GM12892 (cell line): ENCODE measurements at regions not wholly inside any gene's neighbourhood (a gene's known extent, or its start where the extent isn't known, plus 50 kb on each side); places are given as distances from the start of the nearest gene placed in this dataset.

Experiments
- DNase-seq: peaks from one replicate; pipeline ENCODE4 v3.0.0; 2011; ENCODE audit not compliant: insufficient read length
- FAIRE-seq: peaks from 2 replicates; lab custom pipeline; 2011; peaks lifted over from hg19 to GRCh38; lab: Jason Lieb, UNC
- POLR2A ChIP-seq: IDR thresholded peaks from 2 replicates; pipeline ENCODE4 v1.6.1; 2011; ENCODE audit warnings: low read depth, low read length, control low read depth
- POLR2AphosphoS5 ChIP-seq: IDR thresholded peaks from 2 replicates; pipeline ENCODE4 v1.6.1; 2011; ENCODE audit warnings: low read depth, low read length, control low read depth
- TAF1 ChIP-seq: IDR thresholded peaks from 2 replicates; pipeline ENCODE4 v1.6.1; 2011; ENCODE audit warnings: low read depth, mild to moderate bottlenecking, control low read depth, low read length, borderline replicate concordance

GRCh38 chr11:70713086-70713835 lies 314.9 kb downstream of the CTTN start:
- no peak for DNase-seq
- no peak for TF ChIP-seq POLR2AphosphoS5
- no peak for TF ChIP-seq POLR2A
- no peak for TF ChIP-seq TAF1

DNA sequence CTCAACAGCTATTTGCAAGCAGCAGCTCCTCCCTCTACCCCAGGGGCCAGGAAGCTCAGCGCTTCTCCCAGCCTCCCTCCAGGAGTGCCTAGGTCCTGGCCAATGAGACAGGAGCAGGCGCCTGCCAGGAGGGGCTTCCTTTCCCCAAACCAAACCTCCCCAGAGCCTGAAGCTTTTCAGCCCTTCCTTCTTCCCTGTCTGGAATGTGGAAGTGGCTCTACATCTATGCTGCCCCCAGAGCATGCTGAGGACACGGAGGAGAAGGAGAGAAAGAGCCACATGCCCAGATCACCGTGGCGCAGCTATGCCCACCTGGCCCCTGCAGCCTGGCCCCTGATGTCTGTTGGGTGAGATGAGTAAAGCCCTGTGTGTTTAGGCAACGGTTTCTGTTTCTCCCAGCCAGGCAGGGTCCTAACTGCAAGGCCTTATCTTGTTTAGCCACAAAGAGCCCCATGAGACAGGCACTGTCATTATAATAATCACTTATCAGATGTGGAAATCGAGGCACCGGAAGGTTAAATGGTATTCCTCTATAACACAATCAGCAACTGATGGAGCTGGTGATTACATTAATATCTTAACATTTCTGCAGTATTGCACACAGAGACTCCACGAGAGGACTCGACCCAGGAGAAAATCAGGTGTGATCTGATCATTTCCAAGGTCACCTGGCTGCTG lies 315.8 kb downstream of the CTTN start:
- DNase-seq (no peak), FAIRE-seq (no peak)
- no peak for TF ChIP-seq POLR2A
- no peak for TF ChIP-seq POLR2AphosphoS5
- no peak for TF ChIP-seq TAF1

More at GRCh38 chr11:70713086-70713835, 314.9 kb downstream of the CTTN start:
- FAIRE-seq = no peak

DNA sequence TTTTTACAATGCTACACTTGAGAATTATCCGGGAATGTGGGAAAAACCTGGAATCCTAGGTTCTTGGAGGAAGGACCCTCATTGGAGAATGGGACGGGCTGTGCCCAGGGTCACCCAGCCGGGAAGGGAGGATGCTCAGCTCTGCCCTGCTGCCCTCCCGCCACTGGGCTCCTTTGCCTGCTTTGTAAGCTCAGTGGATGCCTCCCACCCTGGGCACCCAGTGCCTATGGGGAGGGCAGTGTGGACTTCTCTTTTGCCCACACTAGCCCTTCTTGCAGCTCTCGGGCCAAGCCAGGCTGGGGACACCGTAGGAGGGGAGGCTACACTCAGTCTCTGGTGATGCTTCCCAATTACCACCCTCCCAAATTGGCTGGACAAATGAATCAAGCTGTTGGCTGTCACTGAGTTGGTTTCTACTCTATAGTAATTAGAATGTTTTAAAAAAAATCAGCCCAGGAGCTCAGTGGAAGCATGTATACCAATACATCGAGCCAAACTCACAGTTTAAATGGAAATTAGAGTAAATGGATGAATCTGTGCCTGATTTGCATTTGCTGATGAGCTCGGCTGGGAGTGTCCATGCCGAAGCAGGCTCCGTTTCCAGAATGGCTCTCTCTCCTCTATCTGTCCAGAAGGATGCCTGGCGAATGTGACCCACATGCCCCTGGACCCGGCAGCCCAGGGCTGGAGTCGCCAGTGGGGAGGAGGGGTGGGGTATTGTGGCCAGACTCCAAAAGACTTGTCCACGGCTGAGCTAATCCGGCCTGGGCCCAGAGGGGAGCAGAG lies 317.0 kb downstream of the CTTN start:
- DNase-seq (no peak), FAIRE-seq (no peak)
- TF ChIP-seq TAF1 (no peak), POLR2AphosphoS5 (no peak), POLR2A (no peak)

DNA sequence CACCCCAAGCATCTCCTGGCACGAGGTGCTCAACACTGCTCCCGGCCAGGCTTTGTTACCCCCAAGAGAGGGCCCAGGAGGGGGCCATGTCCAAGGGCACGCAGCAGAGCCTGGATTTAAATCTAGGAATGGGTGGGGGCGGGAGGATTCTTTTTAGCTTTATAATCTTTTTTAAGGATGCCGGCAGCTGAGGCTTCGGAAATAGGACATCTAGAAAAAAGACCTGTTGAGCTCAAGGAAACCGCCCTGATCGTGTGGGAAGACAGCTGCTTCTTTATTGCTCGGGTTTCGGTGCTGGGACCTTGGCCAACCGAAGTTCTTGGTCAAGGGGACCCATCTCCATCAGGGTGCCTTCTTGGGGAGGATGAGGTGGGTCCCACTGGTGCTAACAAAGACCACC lies 317.9 kb downstream of the CTTN start:
- no peak for TF ChIP-seq TAF1
- FAIRE-seq (no peak), DNase-seq (no peak)

- no peak for FAIRE-seq
- no peak for TF ChIP-seq POLR2AphosphoS5
- TF ChIP-seq POLR2A = no peak
- no peak for TF ChIP-seq TAF1
- no peak for DNase-seq
Measured at GRCh38 chr11:70716986-70717775, 318.9 kb downstream of the CTTN start.

- no peak for FAIRE-seq
- DNase-seq = no peak
- TF ChIP-seq POLR2A = no peak
- TF ChIP-seq TAF1 = no peak
- no peak for TF ChIP-seq POLR2AphosphoS5
Measured at GRCh38 chr11:70717936-70718595, 319.7 kb downstream of the CTTN start.

- DNase-seq (no peak), FAIRE-seq (no peak)
- TF ChIP-seq POLR2A (no peak), POLR2AphosphoS5 (no peak)
Measured at GRCh38 chr11:70719516-70719915, 321.2 kb downstream of the CTTN start.

DNA sequence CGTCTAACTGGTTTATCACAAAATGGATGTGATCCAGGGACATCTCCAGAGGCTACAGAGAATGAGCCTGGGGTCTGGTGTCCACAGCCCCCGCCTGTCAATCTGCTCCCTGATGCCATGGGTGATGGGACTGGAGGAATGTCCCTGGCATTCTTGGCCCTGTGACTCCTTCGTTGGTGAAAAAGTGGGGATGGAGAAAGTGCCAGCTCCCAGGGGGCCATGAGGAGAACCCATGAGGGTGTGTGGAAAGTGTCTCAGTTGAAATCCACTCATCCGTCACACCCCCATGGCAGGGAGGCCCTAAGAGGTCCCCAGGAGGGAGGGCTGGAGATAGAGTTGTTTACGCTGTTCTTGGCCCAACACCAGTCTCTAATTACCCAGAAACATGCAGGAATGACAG lies 322.0 kb downstream of the CTTN start:
- no peak for FAIRE-seq
- TF ChIP-seq TAF1 = no peak
- no peak for TF ChIP-seq POLR2A
- no peak for TF ChIP-seq POLR2AphosphoS5
- DNase-seq = no peak

DNA sequence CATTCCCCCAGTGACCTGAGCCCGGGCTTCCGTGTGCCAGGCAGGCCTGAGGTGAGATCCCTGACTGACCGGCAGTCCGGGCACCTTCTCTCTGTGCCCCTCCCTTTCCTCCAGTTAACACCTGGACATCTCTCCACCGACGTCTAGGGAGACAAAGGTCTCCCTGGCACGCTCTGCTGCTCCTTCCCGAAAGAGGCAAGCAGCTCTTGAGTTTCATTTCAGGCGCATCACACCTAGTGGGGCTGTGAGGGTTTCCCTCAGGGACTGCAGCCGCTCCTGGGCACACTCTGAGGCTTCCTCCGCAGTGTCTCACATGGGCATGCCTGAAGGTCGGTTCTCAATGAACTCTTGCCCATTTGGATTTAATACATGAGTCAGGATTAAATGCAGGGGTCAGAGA lies 322.7 kb downstream of the CTTN start:
- no peak for TF ChIP-seq POLR2AphosphoS5
- no peak for TF ChIP-seq POLR2A
- no peak for TF ChIP-seq TAF1
- no peak for DNase-seq
- FAIRE-seq = no peak

- no peak for FAIRE-seq
- no peak for TF ChIP-seq TAF1
- no peak for TF ChIP-seq POLR2AphosphoS5
- no peak for TF ChIP-seq POLR2A
- DNase-seq = no peak
Measured at GRCh38 chr11:70725278-70725677, 326.9 kb downstream of the CTTN start.

- FAIRE-seq (no peak), DNase-seq (no peak)
- TF ChIP-seq TAF1 (no peak), POLR2A (no peak), POLR2AphosphoS5 (no peak)
Measured at GRCh38 chr11:70725739-70726138, 327.4 kb downstream of the CTTN start.
